Activated T-helper 2 cell treated with anti-CD3 and anti-CD28 coated beads, Interferon-gamma antibody, Interleukin-2, Interleukin-4, amounts not matched to agents 10 μg/mL and 5 μg/mL and 100 μg/mL, durations not matched to agents 14 hours and 24 hours and 36 hours (primary cell): ENCODE measurements at regions not wholly inside any gene's neighbourhood (a gene's known extent, or its start where the extent isn't known, plus 50 kb on each side); places are given as distances from the start of the nearest gene placed in this dataset.
"Not testable (repeated sequence)": the region's sequence is repeated elsewhere in the genome, so short reads cannot be mapped to it uniquely, and the experiment has no call there.

ENCODE experiments used
- DNase-seq: peaks from one replicate; pipeline ENCODE4 v3.0.0; 2021; ENCODE audit warnings: low spot score
- H3K27ac Mint-ChIP-seq: one replicate; pipeline ENCODE4 v1.8.0; 2021; ENCODE audit warnings: mixed read lengths
- H3K27me3 Mint-ChIP-seq: one replicate; pipeline ENCODE4 v1.8.0; 2021; ENCODE audit warnings: low read depth, mixed read lengths
- H3K36me3 Mint-ChIP-seq: one replicate; pipeline ENCODE4 v1.8.0; 2021; ENCODE audit warnings: low read depth, mixed read lengths
- H3K4me1 Mint-ChIP-seq: one replicate; pipeline ENCODE4 v1.8.0; 2021; ENCODE audit warnings: low read depth, mixed read lengths
- H3K4me3 Mint-ChIP-seq: one replicate; pipeline ENCODE4 v1.8.0; 2021; ENCODE audit warnings: low read depth, mild to moderate bottlenecking, moderate library complexity, mixed read lengths
- H3K9me3 Mint-ChIP-seq: one replicate; pipeline ENCODE4 v1.8.0; 2021; ENCODE audit warnings: mixed read lengths
- intact Hi-C: fragments of 100-400 bp; cut with micrococcal nuclease; formaldehyde crosslinking; loops from one replicate; pipeline ENCODE4 v1.15.1; 2023

GRCh38 chr1:191798178-191798577 lies 360.1 kb upstream of the RGS18 start:
- no peak for DNase-seq
- no peak overlapping the region for H3K27ac Mint-ChIP-seq
- no peak overlapping the region for H3K4me3 Mint-ChIP-seq
- no peaks in the 10 kb centered on the region for H3K27me3 Mint-ChIP-seq
- no peaks in the 10 kb centered on the region for H3K36me3 Mint-ChIP-seq
- H3K9me3 Mint-ChIP-seq = no peaks in the 10 kb centered on the region
- no peaks in the 10 kb centered on the region for H3K4me1 Mint-ChIP-seq
- intact Hi-C loops = no loop called here

- Mint-ChIP-seq H3K4me1 (no peaks in the 10 kb centered on the region), H3K36me3 (no peaks in the 10 kb centered on the region), H3K27ac (no peak overlapping the region), H3K9me3 (peaks cover 4% of the 10 kb centered on the region), H3K4me3 (no peak overlapping the region), H3K27me3 (no peaks in the 10 kb centered on the region)
- intact Hi-C loops = no loop called here
- DNase-seq = no peak
Measured at GRCh38 chr1:191804311-191804710, 354.0 kb upstream of the RGS18 start.

GRCh38 chr1:191813593-191813992 lies 344.7 kb upstream of the RGS18 start:
- H3K27me3 Mint-ChIP-seq, H3K9me3 Mint-ChIP-seq, H3K36me3 Mint-ChIP-seq, H3K27ac Mint-ChIP-seq, intact Hi-C loops, DNase-seq, H3K4me1 Mint-ChIP-seq, H3K4me3 Mint-ChIP-seq: not testable (repeated sequence)

- no peaks in the 10 kb centered on the region for H3K27me3 Mint-ChIP-seq
- H3K4me1 Mint-ChIP-seq = no peaks in the 10 kb centered on the region
- no peak for DNase-seq
- intact Hi-C loops = no loop called here
- H3K9me3 Mint-ChIP-seq = peaks cover 2% of the 10 kb centered on the region
- no peaks in the 10 kb centered on the region for H3K36me3 Mint-ChIP-seq
- H3K27ac Mint-ChIP-seq = no peak overlapping the region
- H3K4me3 Mint-ChIP-seq = no peak overlapping the region
Measured at GRCh38 chr1:191818198-191818597, 340.1 kb upstream of the RGS18 start.

GRCh38 chr1:191831572-191831971 lies 326.7 kb upstream of the RGS18 start:
- Mint-ChIP-seq H3K27ac (no peak overlapping the region), H3K36me3 (no peaks in the 10 kb centered on the region), H3K4me3 (no peak overlapping the region), H3K4me1 (no peaks in the 10 kb centered on the region), H3K9me3 (peaks cover 4% of the 10 kb centered on the region), H3K27me3 (no peaks in the 10 kb centered on the region)
- no peak for DNase-seq
- intact Hi-C loops = no loop called here

GRCh38 chr1:191839891-191840290 lies 318.4 kb upstream of the RGS18 start:
- H3K4me3 Mint-ChIP-seq = no peak overlapping the region
- no peaks in the 10 kb centered on the region for H3K4me1 Mint-ChIP-seq
- no peaks in the 10 kb centered on the region for H3K9me3 Mint-ChIP-seq
- H3K36me3 Mint-ChIP-seq = no peaks in the 10 kb centered on the region
- H3K27me3 Mint-ChIP-seq = no peaks in the 10 kb centered on the region
- intact Hi-C loops = no loop called here
- no peak overlapping the region for H3K27ac Mint-ChIP-seq
- DNase-seq = no peak

- Mint-ChIP-seq H3K4me1 (no peaks in the 10 kb centered on the region), H3K36me3 (no peaks in the 10 kb centered on the region)
Measured at GRCh38 chr1:191851799-191852595, 306.3 kb upstream of the RGS18 start.

GRCh38 chr1:191852907-191853306 lies 305.4 kb upstream of the RGS18 start:
- Mint-ChIP-seq H3K4me3 (no peak overlapping the region), H3K36me3 (no peaks in the 10 kb centered on the region), H3K27ac (no peak overlapping the region), H3K9me3 (no peaks in the 10 kb centered on the region), H3K27me3 (no peaks in the 10 kb centered on the region), H3K4me1 (no peaks in the 10 kb centered on the region)
- DNase-seq = no peak
- intact Hi-C loops = no loop called here

More at GRCh38 chr1:191851799-191852595, 306.3 kb upstream of the RGS18 start:
- Mint-ChIP-seq H3K4me3 (no peak overlapping the region), H3K27me3 (no peaks in the 10 kb centered on the region), H3K27ac (no peak overlapping the region), H3K9me3 (no peaks in the 10 kb centered on the region)
- no peak for DNase-seq
- intact Hi-C loops = no loop called here

GRCh38 chr1:191857600-191857999 lies 300.7 kb upstream of the RGS18 start:
- Mint-ChIP-seq H3K9me3 (peaks cover 11% of the 10 kb centered on the region), H3K27ac (no peak overlapping the region), H3K36me3 (no peaks in the 10 kb centered on the region), H3K4me1 (no peaks in the 10 kb centered on the region), H3K27me3 (no peaks in the 10 kb centered on the region), H3K4me3 (no peak overlapping the region)
- intact Hi-C loops = no loop called here
- no peak for DNase-seq

- intact Hi-C loops = no loop called here
- DNase-seq = no peak
- H3K9me3 Mint-ChIP-seq = peaks cover 16% of the 10 kb centered on the region
- H3K4me1 Mint-ChIP-seq = no peaks in the 10 kb centered on the region
- H3K27me3 Mint-ChIP-seq = no peaks in the 10 kb centered on the region
- H3K36me3 Mint-ChIP-seq = no peaks in the 10 kb centered on the region
- no peak overlapping the region for H3K27ac Mint-ChIP-seq
- no peak overlapping the region for H3K4me3 Mint-ChIP-seq
Measured at GRCh38 chr1:191865479-191865878, 292.8 kb upstream of the RGS18 start.

GRCh38 chr1:191866155-191866554 lies 292.1 kb upstream of the RGS18 start:
- H3K27me3 Mint-ChIP-seq = no peaks in the 10 kb centered on the region
- no peaks in the 10 kb centered on the region for H3K36me3 Mint-ChIP-seq
- H3K27ac Mint-ChIP-seq = no peak overlapping the region
- no peak overlapping the region for H3K4me3 Mint-ChIP-seq
- no peaks in the 10 kb centered on the region for H3K4me1 Mint-ChIP-seq
- DNase-seq = no peak
- intact Hi-C loops = no loop called here
- peaks cover 11% of the 10 kb centered on the region for H3K9me3 Mint-ChIP-seq

- Mint-ChIP-seq H3K27ac (no peak overlapping the region), H3K9me3 (peaks cover 5% of the 10 kb centered on the region), H3K36me3 (no peaks in the 10 kb centered on the region), H3K4me1 (no peaks in the 10 kb centered on the region), H3K4me3 (no peak overlapping the region), H3K27me3 (no peaks in the 10 kb centered on the region)
- intact Hi-C loops = no loop called here
- no peak for DNase-seq
Measured at GRCh38 chr1:191869790-191870312, 288.4 kb upstream of the RGS18 start.

- intact Hi-C loops = no loop called here
- Mint-ChIP-seq H3K27me3 (no peaks in the 10 kb centered on the region), H3K9me3 (peaks cover 5% of the 10 kb centered on the region), H3K36me3 (no peaks in the 10 kb centered on the region), H3K4me1 (no peaks in the 10 kb centered on the region), H3K4me3 (no peak overlapping the region), H3K27ac (no peak overlapping the region)
- no peak for DNase-seq
Measured at GRCh38 chr1:191870490-191870889, 287.8 kb upstream of the RGS18 start.
